Neural progenitor cell (in vitro differentiated cells): ENCODE measurements at regions not wholly inside any gene's neighbourhood (a gene's known extent, or its start where the extent isn't known, plus 50 kb on each side); places are given as distances from the start of the nearest gene placed in this dataset.

ENCODE experiments used
- DNase-seq: peaks from one replicate; pipeline ENCODE4 v3.0.0-alpha.2; 2016; ENCODE audit warnings: low spot score
- H2AFZ ChIP-seq: fragments of 200-600 bp; sonication (generic); replicated peaks from 2 replicates; pipeline ENCODE4 v1.6.1; 2016; ENCODE audit warnings: antibody characterized with exemption
- H3F3A ChIP-seq: fragments of 200-600 bp; sonication (generic); 2 replicates; pipeline ENCODE4 v1.6.1; 2016; ENCODE audit warnings: antibody characterized with exemption, low read depth
- H3K27ac ChIP-seq: fragments of 200-600 bp; sonication (generic); 2 replicates; pipeline ENCODE4 v1.5.1; 2016; ENCODE audit warnings: mild to moderate bottlenecking
- H3K27me3 ChIP-seq: fragments of 200-600 bp; sonication (generic); 2 replicates; pipeline ENCODE4 v1.6.1; 2016; ENCODE audit warnings: mild to moderate bottlenecking, moderate library complexity
- H3K36me3 ChIP-seq: fragments of 200-600 bp; sonication (generic); 2 replicates; pipeline ENCODE4 v1.5.1; 2016
- H3K4me1 ChIP-seq: fragments of 200-600 bp; sonication (generic); 2 replicates; pipeline ENCODE4 v1.6.1; 2016; ENCODE audit warnings: mixed run types
- H3K4me2 ChIP-seq: fragments of 200-600 bp; sonication (generic); 2 replicates; pipeline ENCODE4 v1.6.1; 2016
- H3K4me3 ChIP-seq: fragments of 200-600 bp; sonication (generic); 2 replicates; pipeline ENCODE4 v1.5.1; 2016
- H3K79me2 ChIP-seq: fragments of 200-600 bp; sonication (generic); 2 replicates; pipeline ENCODE4 v1.6.1; 2016; ENCODE audit warnings: low read depth
- H3K9ac ChIP-seq: fragments of 200-600 bp; sonication (generic); 2 replicates; pipeline ENCODE4 v1.6.1; 2016
- H3K9me3 ChIP-seq: fragments of 200-600 bp; sonication (generic); 2 replicates; pipeline ENCODE4 v1.5.1; 2016; ENCODE audit warnings: low read depth
- H4K20me1 ChIP-seq: fragments of 200-600 bp; sonication (generic); 2 replicates; pipeline ENCODE4 v1.6.1; 2016; ENCODE audit warnings: low read depth
- H3K27ac Mint-ChIP-seq: 3 replicates; pipeline ENCODE4 v1.8.0; 2021; ENCODE audit warnings: mixed read lengths
- H3K27me3 Mint-ChIP-seq: 2 replicates; pipeline ENCODE4 v1.8.0; 2022; ENCODE audit warnings: low read depth, mild to moderate bottlenecking, inconsistent platforms, moderate library complexity, mixed read lengths; ENCODE audit not compliant: insufficient read depth
- H3K36me3 Mint-ChIP-seq: 3 replicates; pipeline ENCODE4 v1.8.0; 2021; ENCODE audit warnings: mixed read lengths
- H3K4me1 Mint-ChIP-seq: 3 replicates; pipeline ENCODE4 v1.8.0; 2021; ENCODE audit warnings: mixed read lengths
- H3K4me3 Mint-ChIP-seq: 3 replicates; pipeline ENCODE4 v1.8.0; 2021; ENCODE audit warnings: mild to moderate bottlenecking, moderate library complexity, mixed read lengths
- H3K9me3 Mint-ChIP-seq: 3 replicates; pipeline ENCODE4 v1.8.0; 2020; ENCODE audit warnings: mixed read lengths
- CTCF ChIP-seq: fragments of 200-600 bp; sonication (generic); IDR thresholded peaks from 2 replicates; pipeline ENCODE4 v1.5.1; 2017; ENCODE audit warnings: antibody characterized with exemption, mild to moderate bottlenecking
- EZH2 ChIP-seq: fragments of 200-600 bp; sonication (generic); IDR thresholded peaks from 2 replicates; pipeline ENCODE4 v1.6.1; 2017; ENCODE audit warnings: antibody characterized with exemption, mild to moderate bottlenecking, moderate library complexity
- EZH2phosphoT487 ChIP-seq: fragments of 200-600 bp; sonication (generic); IDR thresholded peaks from 2 replicates; pipeline ENCODE4 v1.6.1; 2017; ENCODE audit warnings: antibody characterized with exemption

GRCh38 chr20:39553120-39553519 is 591.0 kb downstream of the DHX35 start:
- H3K27ac ChIP-seq = no peak overlapping the region
- no peaks in the 10 kb centered on the region for H3K9me3 ChIP-seq
- no peaks in the 10 kb centered on the region for H3K79me2 ChIP-seq
- Mint-ChIP-seq H3K27me3 (peaks cover 4% of the 10 kb centered on the region), H3K4me3 (no peak overlapping the region), H3K9me3 (no peaks in the 10 kb centered on the region), H3K27ac (no peak overlapping the region), H3K4me1 (peaks cover 8% of the 10 kb centered on the region), H3K36me3 (no peaks in the 10 kb centered on the region)
- no peak for TF ChIP-seq EZH2phosphoT487
- no peak for TF ChIP-seq EZH2
- TF ChIP-seq CTCF = no peak
- H3K4me3 ChIP-seq = no peak overlapping the region
- H3K4me2 ChIP-seq = no peak overlapping the region
- no peaks in the 10 kb centered on the region for H3K27me3 ChIP-seq
- H4K20me1 ChIP-seq = no peaks in the 10 kb centered on the region
- H3K9ac ChIP-seq = no peak overlapping the region
- H2AFZ ChIP-seq = no peak overlapping the region
- H3K36me3 ChIP-seq = no peaks in the 10 kb centered on the region
- no peak for DNase-seq
- H3F3A ChIP-seq = no peaks in the 10 kb centered on the region
- H3K4me1 ChIP-seq = peaks cover 4% of the 10 kb centered on the region

GRCh38 chr20:39549733-39550132 is 587.6 kb downstream of the DHX35 start:
- Histone ChIP-seq H3K9me3 (no peaks in the 10 kb centered on the region), H3K9ac (no peak overlapping the region), H4K20me1 (no peaks in the 10 kb centered on the region), H3K27ac (no peak overlapping the region), H3K4me1 (peaks cover 4% of the 10 kb centered on the region), H3K4me2 (no peak overlapping the region), H3K36me3 (no peaks in the 10 kb centered on the region), H3K27me3 (no peaks in the 10 kb centered on the region), H3K79me2 (no peaks in the 10 kb centered on the region), H2AFZ (peak overlapping the region; percentile 29), H3F3A (no peaks in the 10 kb centered on the region), H3K4me3 (no peak overlapping the region)
- peaks cover 8% of the 10 kb centered on the region for H3K4me1 Mint-ChIP-seq
- no peak overlapping the region for H3K4me3 Mint-ChIP-seq
- DNase-seq = no peak
- no peaks in the 10 kb centered on the region for H3K9me3 Mint-ChIP-seq
- peaks cover 10% of the 10 kb centered on the region for H3K27me3 Mint-ChIP-seq
- H3K36me3 Mint-ChIP-seq = no peaks in the 10 kb centered on the region
- no peak overlapping the region for H3K27ac Mint-ChIP-seq
- TF ChIP-seq EZH2phosphoT487 = no peak
- TF ChIP-seq CTCF = no peak
- no peak for TF ChIP-seq EZH2

GRCh38 chr20:39547546-39548408 is 585.6 kb downstream of the DHX35 start:
- H3K4me1 ChIP-seq = peaks cover 4% of the 10 kb centered on the region
- H3K27me3 ChIP-seq = no peaks in the 10 kb centered on the region
- H3K4me3 Mint-ChIP-seq = no peak overlapping the region
- no peaks in the 10 kb centered on the region for H3K9me3 ChIP-seq
- H3K27ac Mint-ChIP-seq = no peak overlapping the region
- H3K27me3 Mint-ChIP-seq = peaks cover 10% of the 10 kb centered on the region
- peak; percentile 16 for TF ChIP-seq CTCF
- no peak for TF ChIP-seq EZH2phosphoT487
- H3K9ac ChIP-seq = no peak overlapping the region
- H3K4me1 Mint-ChIP-seq = peaks cover 14% of the 10 kb centered on the region
- H4K20me1 ChIP-seq = no peaks in the 10 kb centered on the region
- no peak for DNase-seq
- H3K4me3 ChIP-seq = no peak overlapping the region
- no peaks in the 10 kb centered on the region for H3K9me3 Mint-ChIP-seq
- H2AFZ ChIP-seq = no peak overlapping the region
- H3K27ac ChIP-seq = no peak overlapping the region
- H3K79me2 ChIP-seq = no peaks in the 10 kb centered on the region
- no peaks in the 10 kb centered on the region for H3K36me3 ChIP-seq
- H3K36me3 Mint-ChIP-seq = no peaks in the 10 kb centered on the region
- no peaks in the 10 kb centered on the region for H3F3A ChIP-seq
- H3K4me2 ChIP-seq = no peak overlapping the region
